Kidney glomerular epithelial cell (primary cell): ENCODE measurements at regions not wholly inside any gene's neighbourhood (a gene's known extent, or its start where the extent isn't known, plus 50 kb on each side); places are given as distances from the start of the nearest gene placed in this dataset.

Experiments
- DNase-seq: peaks from one replicate; lab custom pipeline; 2025; lab: John Stamatoyannopoulos, UW

DNA sequence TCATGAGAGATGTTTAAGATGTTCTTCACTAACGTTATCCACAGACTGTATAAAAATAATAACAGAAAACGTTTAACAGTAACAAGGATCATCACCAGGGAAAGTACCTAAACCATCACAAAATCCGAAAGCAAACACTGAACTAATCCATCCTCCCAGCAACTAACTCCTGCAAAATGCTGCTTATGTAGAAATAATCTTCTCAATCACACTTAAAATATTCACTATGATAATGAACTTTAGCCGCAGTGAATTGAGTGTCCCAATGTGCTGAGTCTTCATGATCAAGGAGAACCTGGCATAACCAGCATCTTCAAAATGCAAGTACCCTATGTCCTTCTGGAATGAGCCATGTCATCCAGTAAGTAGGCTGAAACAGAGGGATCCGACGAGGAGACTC, 166.1 kb downstream of the LTN1 start:
- no peak for DNase-seq

DNA sequence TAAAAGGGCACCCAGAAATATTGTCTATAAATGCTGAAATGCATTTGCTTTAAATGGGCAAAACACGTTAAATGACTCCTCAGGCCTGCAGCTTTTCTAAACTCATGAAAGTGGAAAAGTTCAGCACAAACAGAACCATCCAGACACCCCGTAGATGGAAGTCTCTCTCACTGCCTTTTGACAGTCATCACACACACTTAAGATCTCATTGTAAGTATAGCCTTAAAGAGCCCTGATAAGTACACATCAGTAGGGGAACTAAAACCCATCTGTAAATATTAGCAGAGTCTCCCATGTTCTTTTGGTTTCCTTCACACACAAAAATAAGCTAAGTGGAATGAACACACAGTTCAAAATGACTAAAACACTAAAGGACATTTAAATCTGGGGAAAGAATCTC, 166.7 kb downstream of the LTN1 start:
- no peak for DNase-seq

DNA sequence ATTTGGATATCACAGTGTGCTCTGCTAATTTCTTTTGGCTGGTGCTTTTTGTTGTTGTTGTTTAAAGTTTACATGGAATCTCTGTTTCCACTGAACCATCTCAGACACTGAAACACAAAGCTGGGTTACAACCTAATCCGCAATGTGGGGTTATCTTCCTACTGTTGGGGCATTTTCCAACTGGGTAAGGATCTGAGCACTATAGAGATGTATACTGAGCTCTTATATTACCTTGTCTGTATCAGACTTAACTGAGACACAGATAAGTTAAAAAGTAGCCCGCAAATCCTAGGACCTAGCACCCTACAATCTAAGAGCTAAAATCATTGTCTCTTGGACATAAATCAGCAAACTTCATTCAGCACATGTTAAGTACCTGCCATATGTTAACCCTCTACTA, 169.2 kb downstream of the LTN1 start:
- DNase-seq: no peak

DNA sequence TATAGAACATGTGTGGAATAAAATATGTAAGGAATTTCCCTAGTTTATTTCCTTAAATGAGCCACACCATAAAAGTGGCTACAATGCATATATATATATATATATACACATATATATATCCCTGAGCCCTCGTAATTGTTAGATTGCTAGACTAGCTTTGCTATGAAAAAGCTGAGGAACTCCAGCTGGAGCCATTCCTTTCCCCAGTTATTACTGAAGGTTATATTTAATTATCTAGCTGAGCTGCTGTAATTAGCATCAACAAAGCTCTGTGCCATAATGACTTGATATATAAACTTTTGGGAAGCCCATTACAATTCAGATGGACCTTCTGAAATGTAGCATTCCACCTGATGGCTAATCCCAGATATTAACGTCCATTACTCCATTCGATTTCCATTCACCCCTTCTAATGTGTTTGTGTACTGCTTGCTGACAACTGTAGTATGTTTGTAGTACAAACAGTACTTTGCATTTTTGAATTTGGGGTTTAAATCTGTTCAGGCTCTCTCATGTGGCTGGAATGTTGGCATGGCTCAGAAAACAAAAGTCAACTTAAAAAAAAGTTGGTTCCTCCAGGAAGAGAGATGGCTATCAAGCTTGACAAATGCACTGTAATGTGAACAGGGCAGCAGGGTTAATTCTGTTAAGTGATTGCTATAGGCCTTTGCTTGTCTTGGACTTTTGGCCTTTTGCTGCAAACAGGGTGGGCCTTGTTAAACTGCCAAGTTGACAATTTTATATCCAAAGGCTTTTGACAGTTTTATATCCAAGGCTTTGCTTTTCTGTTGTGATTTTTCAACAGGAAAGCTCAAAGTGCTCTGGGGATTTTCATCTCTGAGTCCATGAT, 170.0 kb downstream of the LTN1 start:
- no peak for DNase-seq

DNA sequence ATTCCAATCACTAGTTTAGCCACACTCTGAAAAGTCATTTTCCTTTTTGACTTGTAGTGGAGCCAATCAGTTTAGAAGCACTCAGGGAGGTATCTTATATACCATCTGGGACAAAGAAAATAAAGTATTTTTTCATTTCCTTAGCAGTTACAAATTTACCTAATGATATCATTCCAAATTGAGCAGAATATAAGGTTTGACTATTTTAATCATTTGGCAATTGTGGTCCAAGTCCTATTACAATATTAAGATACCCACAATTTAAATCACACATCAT, 170.6 kb downstream of the LTN1 start:
- no peak for DNase-seq

DNA sequence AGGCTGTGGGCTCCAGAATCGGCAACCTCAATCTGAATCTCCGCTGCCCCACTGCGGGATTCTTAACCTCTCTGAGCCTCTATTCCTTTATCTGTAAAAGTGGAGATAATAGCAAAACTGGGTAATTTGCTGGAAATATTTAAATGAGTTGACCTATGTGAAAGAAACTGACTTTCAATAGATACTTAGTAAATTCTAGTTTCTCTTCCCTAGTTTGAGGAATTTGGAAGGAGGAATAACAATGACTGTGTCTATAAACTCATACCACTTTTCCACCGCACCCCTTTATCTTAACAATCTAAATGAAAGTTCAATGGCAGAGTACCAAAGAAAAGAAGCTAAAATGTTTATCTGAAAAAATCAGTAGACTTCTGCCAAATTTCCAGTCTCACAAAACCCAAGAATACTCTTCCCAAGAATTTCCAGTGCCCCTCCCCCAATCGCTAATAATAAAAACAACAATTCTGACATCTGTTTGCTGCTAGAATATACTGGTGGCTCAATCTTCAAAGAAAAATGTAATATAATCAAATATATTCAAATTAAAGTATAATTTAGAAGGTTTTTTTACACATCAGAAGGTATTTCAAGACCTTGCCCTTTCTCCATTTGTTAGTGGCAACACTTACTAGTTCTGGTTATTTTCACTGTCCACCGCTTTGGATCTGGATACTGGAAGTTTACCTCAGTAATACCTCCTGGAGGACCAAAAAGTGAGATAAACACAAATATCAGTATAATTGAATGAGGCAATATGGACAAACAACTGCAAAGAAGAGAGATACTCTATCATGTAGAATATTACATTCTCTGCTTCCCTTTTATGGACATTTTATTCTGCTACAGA, 171.2 kb downstream of the LTN1 start:
- no peak for DNase-seq

DNA sequence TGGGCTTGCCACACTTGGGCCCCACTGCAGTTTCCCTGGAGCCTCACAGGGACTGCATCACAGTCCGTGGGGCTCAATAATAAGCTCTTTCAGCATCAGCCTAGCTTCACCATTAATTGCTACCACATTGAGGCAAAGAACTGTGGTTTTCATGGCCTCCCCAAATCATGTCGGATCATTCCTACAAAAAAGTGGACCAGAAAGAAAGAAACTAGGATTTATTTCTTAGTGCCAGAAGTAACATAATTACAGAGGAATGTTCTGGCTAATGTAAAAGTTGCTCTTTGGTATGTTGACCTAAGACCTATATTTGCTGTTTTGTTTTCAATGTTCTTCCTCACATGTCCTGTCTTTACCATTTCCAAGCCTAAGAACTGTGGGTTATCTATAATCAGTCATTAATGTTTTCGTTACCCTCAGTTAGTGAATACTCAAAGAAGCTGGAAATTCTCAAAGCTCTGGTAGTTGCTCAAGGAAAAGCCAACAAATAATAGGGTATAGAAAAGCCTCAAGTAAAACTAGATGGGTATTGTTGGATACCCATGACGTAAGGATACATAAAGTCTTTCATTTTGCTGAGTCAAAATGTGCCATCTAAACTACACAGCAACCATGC, 173.9 kb downstream of the LTN1 start:
- DNase-seq: no peak

DNA sequence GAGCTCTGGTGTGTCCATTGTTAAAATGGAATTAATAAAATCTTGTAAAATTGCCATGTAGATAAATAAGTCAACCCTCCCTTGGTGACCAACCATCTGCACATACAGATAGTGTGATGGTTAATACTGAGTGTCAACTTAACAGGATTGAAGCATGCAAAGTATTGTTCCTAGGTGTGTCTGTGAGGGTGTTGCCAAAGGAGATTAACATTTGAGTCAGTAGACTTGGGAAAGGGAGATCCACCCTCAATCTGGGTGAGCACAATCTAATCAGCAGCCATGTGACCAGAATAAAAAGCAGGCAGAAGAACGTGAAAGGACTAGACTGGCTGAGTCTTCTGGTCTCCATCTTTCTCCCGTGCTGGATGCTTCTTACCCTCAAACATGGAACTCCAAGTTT, 174.8 kb downstream of the LTN1 start:
- no peak for DNase-seq

DNA sequence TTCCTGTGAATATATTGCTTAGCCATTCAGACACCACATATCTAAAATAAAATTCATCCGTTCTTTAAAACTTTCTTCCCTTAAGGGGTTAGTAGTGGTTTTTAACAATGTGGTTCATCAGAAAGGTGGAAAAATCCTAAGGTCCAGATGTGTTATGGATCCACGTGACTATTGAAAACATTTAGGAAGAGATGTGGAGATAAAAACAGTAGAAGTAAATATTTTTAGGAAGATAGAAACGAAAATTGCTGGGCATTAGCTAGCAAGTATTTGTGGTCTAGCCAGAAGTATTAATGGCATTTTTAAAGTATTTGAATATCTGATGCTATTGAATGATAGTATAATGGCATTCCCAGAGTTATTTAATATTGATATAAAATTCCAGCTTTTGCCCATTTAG, 180.8 kb downstream of the LTN1 start:
- DNase-seq: no peak

DNA sequence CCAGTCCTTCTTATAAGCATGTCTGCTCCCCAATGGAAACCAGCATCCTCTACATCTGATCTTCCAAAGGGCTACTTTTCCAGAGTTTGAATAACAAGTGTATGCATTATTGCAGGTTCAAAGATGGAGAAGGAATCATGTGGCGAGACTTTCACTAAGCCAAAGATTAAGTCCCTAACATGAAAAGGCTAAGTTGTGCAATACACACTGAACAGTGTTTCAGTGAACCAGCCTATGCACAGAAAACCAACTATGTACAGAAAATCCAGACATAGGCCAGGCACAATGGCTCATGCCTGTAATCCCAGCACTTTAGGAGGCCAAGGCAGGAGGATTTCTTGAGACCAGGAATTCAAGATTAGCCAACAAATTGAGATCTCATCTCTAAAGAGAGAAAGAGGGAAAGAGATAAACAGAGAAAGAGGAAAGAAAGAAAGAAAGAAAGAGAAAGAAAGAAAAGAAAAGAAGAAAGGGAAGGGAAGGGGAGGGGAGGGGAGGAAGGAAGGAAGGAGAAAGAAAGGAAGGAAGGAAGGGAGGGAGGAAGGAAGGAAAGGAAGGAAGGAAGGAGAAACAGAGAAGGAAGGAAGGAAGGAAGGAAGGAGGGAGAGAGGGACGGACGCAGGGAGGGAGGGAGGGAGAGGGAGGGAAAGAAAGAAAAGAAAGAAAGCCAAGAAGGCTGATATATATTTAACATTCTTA, 181.7 kb downstream of the LTN1 start:
- DNase-seq: no peak

DNA sequence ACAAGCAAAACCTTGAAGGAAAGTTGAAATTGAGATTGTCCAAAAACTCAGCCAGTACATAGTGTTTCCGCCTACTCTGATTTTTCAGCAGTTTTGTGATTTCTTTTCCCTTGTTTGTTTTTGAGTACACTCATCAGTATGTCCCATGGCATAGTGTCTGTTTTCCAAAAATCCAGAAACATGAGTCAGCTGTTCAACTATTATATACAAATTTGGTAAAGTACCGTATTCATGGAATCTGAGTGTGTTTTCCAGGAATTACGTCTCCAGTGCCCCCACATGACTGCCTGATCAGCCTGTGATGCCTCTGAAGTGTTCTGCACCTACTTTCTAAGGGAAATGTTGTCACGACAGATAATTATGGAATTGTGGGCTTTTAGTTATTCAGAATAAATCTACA, 186.8 kb downstream of the LTN1 start:
- no peak for DNase-seq

DNA sequence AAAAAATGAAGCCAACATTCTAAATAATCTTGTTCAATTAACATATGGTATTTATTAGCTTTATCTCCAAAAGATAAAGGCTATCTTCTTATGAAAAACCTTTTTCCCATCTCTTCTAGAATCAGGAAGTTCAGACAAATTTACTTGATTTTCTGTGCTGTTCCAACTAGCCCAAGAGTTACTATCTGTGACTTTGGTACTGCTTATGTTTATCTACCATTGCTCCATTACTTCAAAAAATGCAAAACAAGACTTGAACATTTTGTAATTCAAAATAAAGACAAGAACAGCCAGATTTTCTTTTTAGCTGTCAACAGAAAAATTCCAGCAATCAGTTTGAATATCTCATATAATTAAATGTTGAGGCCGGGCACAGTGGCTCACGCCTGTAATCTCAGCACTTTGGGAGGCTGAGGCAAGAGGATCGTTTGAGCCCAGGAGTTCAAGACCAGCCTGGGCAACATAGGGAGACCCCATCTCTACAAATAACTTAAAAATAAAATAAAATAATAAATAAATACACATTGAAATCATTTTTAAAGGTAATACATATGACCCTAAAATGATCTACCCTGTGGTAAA, 188.5 kb downstream of the LTN1 start:
- no peak for DNase-seq

DNA sequence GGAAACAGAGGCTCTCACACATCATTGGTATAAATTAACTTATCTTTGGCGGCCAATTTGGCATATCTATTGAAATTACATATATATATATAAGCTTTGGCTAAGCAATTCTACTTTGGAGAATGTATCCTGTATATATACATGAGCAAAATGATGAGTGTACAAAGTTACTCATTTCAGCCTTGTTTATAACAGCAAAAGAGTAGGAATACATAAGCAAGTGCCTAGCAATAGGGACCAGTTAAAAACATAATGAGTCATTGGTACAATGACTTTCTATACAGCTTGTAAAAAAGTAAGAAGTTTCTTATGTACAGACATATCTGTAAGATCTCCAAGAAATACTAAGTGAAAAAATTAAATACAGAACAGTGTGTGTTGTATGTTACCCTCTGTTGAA, 190.8 kb downstream of the LTN1 start:
- DNase-seq: no peak

DNA sequence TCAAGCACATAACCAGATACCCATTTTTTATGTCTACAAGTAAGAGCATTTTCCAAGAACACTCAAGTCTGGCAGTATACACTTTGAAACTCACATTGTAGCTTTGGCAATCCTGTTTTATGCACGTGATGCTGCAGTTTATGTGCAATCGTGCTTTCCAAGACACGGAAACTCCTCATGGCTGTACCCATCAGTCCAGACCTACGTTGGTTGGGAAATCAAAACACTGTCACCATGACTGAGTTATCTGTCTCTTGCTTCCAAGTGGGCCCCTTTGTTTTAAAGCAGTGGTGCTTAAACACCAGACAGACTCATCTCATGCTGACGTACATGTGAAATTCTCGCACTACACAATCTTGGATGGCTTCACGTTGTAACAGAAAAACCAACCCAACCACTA, 192.8 kb downstream of the LTN1 start:
- no peak for DNase-seq

DNA sequence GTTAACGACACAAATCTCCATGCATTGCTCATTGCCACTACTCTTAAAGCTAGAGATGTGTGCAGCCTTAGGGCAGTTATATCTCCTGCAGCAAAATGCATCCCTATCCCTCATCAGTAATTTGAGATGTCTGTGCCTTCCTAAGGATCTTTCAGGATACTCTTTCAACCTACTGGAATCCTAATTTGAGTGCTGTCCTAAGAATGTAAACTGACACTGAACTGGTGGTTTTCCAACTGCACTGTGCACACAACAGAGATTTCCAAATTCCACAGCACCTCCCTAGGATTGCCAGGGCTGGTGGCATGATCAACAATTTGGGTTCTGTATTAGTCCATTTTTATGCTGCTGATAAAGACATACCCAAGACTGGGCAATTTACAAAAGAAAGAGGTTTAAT, 193.9 kb downstream of the LTN1 start:
- DNase-seq: no peak

DNA sequence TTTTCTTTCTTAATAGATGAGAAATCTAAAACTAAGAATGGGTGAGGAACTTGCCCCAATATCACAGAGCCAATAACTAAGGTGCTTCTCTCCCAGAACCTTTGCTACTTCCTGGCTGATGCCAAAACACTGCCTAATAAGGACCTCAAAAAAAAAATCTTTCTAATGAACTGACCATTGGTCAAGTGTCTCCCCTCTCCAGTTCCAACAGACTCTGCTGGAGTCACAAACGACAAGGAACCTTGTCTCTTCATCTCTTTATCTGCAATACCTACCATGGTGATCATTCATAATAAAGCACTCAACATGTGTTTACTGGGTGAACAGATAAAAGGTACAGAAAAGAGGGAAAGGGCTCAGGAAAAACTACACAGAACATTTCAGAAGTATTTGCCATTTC, 197.4 kb downstream of the LTN1 start:
- DNase-seq: no peak

DNA sequence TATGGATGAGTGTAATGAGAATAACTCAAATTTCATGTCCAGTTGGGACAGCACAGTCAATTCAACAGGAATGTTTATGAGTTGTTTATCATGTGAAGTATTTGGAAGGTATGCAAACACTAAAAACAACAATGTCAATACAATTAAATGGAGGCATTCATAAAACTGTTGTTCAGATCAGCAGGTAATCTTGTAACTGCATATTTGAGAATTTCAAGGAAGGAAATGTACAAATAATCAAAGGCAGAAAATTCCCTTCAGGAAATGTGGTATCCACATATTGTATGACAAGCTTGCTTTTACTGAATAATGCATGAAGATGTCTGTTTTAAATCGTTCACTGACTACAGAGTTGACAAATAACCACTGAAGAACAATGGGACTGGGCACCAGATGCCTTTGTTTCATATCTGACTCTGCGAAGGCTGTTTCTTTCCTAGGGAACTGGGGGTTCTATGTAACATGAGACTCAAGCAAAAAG, 198.3 kb downstream of the LTN1 start:
- DNase-seq: no peak

DNA sequence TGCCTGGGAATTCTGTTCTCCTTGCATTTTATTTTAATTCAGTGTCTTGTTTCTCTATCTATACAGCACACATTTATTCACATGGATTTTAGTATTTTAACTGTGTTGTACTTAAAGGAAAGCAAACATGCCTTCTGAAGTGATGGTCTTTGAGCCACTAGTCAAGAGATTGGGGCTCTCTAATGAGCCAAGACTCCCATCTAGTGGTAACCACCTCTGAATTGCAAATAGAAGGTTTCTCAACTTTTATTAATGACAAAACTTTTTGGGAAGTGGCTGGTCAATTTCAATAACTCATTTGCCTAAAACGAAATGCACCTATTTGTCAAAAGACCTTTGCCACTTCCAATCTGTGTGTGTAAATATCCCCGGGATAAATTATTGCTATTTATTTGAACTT, 199.6 kb downstream of the LTN1 start:
- DNase-seq: no peak

DNA sequence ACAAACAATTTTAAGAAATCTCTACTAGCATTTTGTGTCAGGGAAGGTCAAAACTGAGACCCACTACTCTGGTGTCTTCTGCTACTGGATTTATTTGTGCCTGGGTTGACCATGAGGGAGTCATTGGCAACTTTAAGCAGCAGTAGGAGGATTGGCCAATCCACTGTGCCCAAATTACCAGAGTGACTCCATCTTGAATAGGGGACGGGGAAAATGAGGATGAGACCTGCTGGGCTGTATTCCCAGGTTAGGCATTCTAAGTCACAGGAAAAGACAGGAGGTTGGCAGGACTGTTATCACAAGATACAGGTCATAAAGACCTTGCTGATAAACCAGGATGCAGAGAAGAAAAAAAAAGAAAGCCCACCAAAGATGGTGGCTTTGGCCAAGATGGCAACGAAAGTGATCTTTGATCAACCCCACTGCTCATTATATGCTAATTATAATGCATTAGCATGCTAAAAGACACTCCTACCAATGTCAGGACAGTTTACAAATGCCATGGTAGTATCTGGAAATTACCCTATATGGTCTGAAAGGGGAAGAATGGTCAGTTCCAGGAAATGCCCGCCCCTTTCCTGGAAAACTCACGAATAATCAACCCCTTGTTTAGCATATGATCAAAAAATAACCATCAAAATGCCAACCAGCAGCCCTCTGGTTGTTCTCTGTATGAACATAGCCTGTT, 200.9 kb downstream of the LTN1 start:
- DNase-seq: no peak

DNA sequence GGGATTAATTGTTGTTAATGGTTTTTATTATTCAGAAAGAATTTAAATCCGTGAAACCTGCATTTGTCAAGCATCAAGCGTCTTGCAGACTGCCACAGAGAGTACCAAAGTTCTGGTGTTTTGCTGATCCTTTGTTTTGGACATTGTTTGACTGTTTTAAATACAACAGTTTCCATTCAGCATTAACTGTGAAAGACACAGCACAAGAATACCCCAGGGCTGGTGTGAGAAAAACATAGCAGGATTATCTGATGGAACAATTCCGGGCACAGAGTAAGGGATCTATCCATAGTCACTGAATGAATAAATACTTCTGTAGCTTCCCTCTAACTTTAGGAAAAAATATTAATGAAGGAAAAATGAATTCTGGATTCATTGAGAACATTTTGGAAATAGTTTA, 202.3 kb downstream of the LTN1 start:
- no peak for DNase-seq

DNA sequence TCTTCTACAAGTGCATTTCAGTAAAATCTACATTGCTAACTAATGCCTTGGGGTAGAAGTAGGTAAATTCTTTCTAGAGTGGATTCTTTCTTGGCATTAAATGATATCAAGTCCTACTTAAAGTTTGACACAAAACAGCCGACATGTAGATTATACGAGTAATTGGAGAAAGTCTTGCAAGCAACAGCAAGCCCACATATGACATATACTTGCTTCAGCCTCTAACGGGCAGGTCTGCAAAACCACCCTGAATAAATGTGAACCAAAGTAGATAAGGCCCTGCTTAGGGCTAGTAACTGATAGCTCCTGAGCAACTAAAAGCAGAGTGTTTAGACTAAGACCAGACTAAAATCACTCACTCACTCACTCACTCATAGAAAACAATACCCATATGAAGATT, 203.2 kb downstream of the LTN1 start:
- no peak for DNase-seq

DNA sequence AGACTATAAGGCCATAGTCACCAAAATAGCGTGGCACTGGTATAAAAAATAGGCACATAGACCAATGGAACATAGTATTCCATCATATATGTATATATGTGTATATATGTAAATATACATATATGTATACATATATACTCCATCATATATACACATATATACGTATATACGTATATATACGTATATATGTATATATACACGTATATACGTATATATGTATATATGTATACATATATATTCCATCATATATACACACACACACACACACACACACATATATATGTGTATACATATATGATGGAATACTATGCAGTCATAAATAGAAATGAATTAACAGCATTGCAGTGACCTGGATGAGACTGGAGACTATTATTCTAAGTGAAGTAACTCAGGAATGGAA, 204.6 kb downstream of the LTN1 start:
- DNase-seq: no peak
